ENCODE measurements at regions not wholly inside any gene's neighbourhood (a gene's known extent, or its start where the extent isn't known, plus 50 kb on each side); places are given as distances from the start of the nearest gene placed in this dataset.

DNA sequence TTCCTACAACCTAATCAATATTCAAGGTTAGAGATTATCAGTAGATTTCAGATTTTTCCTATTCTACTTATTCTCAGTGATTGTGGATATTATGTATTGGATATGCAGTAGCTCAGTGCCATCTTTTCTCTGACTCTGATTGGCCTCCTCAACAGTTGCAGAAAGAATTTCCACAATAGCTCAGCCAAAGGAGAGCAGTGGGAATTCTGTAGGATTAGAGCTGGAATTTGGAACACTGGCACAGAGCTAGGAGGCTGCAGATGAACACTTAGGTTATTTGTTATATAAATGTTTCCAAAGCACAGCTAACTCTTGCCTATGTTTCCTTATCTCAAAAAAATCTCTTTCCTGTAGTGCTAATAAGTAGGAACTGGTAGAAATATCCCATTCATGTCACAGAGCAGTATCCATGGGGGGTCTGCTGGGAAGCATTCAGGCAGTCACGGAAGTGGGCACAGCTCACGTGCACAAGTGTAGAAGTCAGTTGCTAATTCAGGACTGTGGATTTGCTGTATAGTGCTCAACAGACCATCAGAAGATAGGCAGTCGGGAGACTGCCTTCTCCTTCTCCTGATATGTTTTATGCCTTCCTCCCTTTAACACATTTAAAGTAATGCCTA is 116.2 kb upstream of the TMEM260 start:
- Histone ChIP-seq H3K9me3 (ENCODE audit: control insufficient read depth, insufficient read depth, low read depth, low read length) (no peaks in the 10 kb centered on the region), H3K9ac (ENCODE audit: low read length) (no peak overlapping the region), H3K27me3 (ENCODE audit: control insufficient read depth, insufficient read depth, low read length) (no peaks in the 10 kb centered on the region), H3K4me1 (ENCODE audit: control insufficient read depth, insufficient read depth, low read length) (no peaks in the 10 kb centered on the region), H3K27ac (ENCODE audit: low read depth, low read length) (no peak overlapping the region), H3K4me3 (ENCODE audit: low read depth, low read length) (no peak overlapping the region), H3K36me3 (ENCODE audit: control insufficient read depth, insufficient read depth, low read length) (no peaks in the 10 kb centered on the region)

DNA sequence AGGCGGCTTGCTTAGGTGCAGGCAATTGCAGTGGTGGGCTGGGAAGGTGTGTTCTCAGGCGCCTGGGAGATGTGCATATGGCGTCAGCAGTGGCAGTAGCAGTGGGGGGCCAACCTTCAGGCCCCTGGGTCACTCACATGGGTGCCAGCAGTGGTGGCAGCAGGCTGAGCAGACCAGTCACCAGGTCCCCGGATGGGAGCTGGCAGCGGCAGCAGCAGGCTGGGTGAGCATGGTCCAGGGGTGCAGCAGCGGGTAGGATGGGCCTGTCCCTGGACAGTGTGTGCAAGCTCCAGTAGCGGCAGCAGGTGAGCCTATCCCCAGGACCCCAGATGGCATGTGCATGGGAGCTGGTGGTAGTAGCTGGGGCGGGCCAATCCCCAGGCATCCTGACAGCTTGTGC is 108.5 kb upstream of the TMEM260 start:
- H3K36me3 ChIP-seq (ENCODE audit: control insufficient read depth, insufficient read depth, low read length) = no peaks in the 10 kb centered on the region
- H3K9ac ChIP-seq (ENCODE audit: low read length) = no peak overlapping the region
- no peaks in the 10 kb centered on the region for H3K4me1 ChIP-seq (ENCODE audit: control insufficient read depth, insufficient read depth, low read length)
- no peaks in the 10 kb centered on the region for H3K9me3 ChIP-seq (ENCODE audit: control insufficient read depth, insufficient read depth, low read depth, low read length)
- no peaks in the 10 kb centered on the region for H3K27me3 ChIP-seq (ENCODE audit: control insufficient read depth, insufficient read depth, low read length)
- no peak overlapping the region for H3K27ac ChIP-seq (ENCODE audit: low read depth, low read length)
- H3K4me3 ChIP-seq (ENCODE audit: low read depth, low read length) = no peak overlapping the region

GRCh38 chr14:56474419-56475022 is 105.1 kb upstream of the TMEM260 start:
- Histone ChIP-seq H3K4me1 (ENCODE audit: control insufficient read depth, insufficient read depth, low read length) (no peaks in the 10 kb centered on the region), H3K4me3 (ENCODE audit: low read depth, low read length) (no peak overlapping the region), H3K9me3 (ENCODE audit: control insufficient read depth, insufficient read depth, low read depth, low read length) (no peaks in the 10 kb centered on the region), H3K9ac (ENCODE audit: low read length) (no peak overlapping the region), H3K27me3 (ENCODE audit: control insufficient read depth, insufficient read depth, low read length) (no peaks in the 10 kb centered on the region), H3K27ac (ENCODE audit: low read depth, low read length) (no peak overlapping the region), H3K36me3 (ENCODE audit: control insufficient read depth, insufficient read depth, low read length) (no peaks in the 10 kb centered on the region)

DNA sequence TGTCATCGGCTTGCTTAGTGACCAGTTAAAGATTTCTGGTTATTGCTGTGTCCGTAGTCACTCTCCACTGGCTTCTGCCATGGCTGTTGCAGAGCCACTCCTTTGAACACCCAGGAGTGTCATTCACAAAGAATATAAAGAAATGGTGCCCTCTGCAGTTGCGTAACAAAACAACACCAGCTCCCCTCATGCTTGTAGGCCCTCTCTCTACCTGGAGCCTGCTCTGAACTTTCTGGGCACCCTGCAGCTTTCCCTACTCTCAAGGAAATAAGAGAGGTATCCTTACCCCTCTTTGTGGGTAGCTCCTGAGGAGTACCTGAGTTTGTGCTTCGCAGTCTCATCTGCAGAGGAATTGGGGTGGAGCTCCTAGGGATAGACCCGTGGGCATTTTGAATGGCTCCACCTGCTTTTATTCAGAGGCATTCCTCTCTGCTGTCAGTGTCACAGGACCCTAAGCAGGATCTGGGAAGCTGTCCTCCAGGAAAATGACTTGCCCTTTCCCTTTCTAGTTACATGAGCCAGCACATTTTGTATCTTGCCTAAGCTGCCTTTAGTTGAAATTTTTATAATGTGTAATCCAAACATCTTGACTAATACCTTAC is 97.2 kb upstream of the TMEM260 start:
- Histone ChIP-seq H3K27ac (ENCODE audit: low read depth, low read length) (no peak overlapping the region), H3K27me3 (ENCODE audit: control insufficient read depth, insufficient read depth, low read length) (no peaks in the 10 kb centered on the region), H3K4me3 (ENCODE audit: low read depth, low read length) (no peak overlapping the region), H3K4me1 (ENCODE audit: control insufficient read depth, insufficient read depth, low read length) (peaks cover 6% of the 10 kb centered on the region; the same call in 1 of the 2 replicates), H3K9ac (ENCODE audit: low read length) (no peak overlapping the region), H3K9me3 (ENCODE audit: control insufficient read depth, insufficient read depth, low read depth, low read length) (no peaks in the 10 kb centered on the region), H3K36me3 (ENCODE audit: control insufficient read depth, insufficient read depth, low read length) (no peaks in the 10 kb centered on the region)

DNA sequence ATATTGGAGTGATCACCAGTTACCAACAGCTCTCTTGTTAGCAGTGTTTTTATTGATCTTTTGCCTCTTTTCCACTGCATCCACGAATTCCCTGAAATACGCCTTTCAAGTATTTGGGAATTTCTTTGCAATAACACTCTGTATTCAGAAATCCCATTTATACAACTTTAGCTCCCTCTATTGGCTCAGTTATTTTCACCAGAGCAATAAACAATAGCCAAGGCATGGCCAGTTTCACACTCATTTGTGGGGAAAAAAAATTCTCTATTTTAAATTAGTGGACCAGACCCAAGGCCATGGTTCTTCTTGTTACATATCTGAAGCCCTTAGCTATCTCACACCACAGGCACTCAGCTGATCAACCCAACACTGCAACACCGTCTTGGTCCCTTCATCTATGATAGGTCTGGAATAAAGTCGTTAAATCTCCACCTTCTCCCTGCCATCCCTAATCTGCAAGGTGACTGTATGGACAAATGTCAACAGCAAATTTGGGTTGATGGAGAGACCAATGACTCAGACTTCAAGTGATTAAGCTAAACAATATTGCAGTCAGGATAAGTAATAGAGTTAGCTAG is 92.4 kb upstream of the TMEM260 start:
- peaks cover 7% of the 10 kb centered on the region; the same call in 1 of the 2 replicates for H3K4me1 ChIP-seq (ENCODE audit: control insufficient read depth, insufficient read depth, low read length)
- no peaks in the 10 kb centered on the region for H3K9me3 ChIP-seq (ENCODE audit: control insufficient read depth, insufficient read depth, low read depth, low read length)
- H3K9ac ChIP-seq (ENCODE audit: low read length) = no peak overlapping the region
- H3K4me3 ChIP-seq (ENCODE audit: low read depth, low read length) = no peak overlapping the region
- no peaks in the 10 kb centered on the region for H3K27me3 ChIP-seq (ENCODE audit: control insufficient read depth, insufficient read depth, low read length)
- no peaks in the 10 kb centered on the region for H3K36me3 ChIP-seq (ENCODE audit: control insufficient read depth, insufficient read depth, low read length)
- no peak overlapping the region for H3K27ac ChIP-seq (ENCODE audit: low read depth, low read length)

GRCh38 chr14:56487761-56488160 is 91.8 kb upstream of the TMEM260 start:
- no peak overlapping the region for H3K4me3 ChIP-seq (ENCODE audit: low read depth, low read length)
- H3K27me3 ChIP-seq (ENCODE audit: control insufficient read depth, insufficient read depth, low read length) = no peaks in the 10 kb centered on the region
- H3K4me1 ChIP-seq (ENCODE audit: control insufficient read depth, insufficient read depth, low read length) = peaks cover 4% of the 10 kb centered on the region; the same call in 1 of the 2 replicates
- H3K36me3 ChIP-seq (ENCODE audit: control insufficient read depth, insufficient read depth, low read length) = no peaks in the 10 kb centered on the region
- no peaks in the 10 kb centered on the region for H3K9me3 ChIP-seq (ENCODE audit: control insufficient read depth, insufficient read depth, low read depth, low read length)
- no peak overlapping the region for H3K27ac ChIP-seq (ENCODE audit: low read depth, low read length)
- no peak overlapping the region for H3K9ac ChIP-seq (ENCODE audit: low read length)

- H3K27ac ChIP-seq (ENCODE audit: low read depth, low read length) = no peak overlapping the region
- H3K27me3 ChIP-seq (ENCODE audit: control insufficient read depth, insufficient read depth, low read length) = no peaks in the 10 kb centered on the region
- peaks cover 4% of the 10 kb centered on the region; the same call in 1 of the 2 replicates for H3K4me1 ChIP-seq (ENCODE audit: control insufficient read depth, insufficient read depth, low read length)
- no peak overlapping the region for H3K4me3 ChIP-seq (ENCODE audit: low read depth, low read length)
- no peak overlapping the region for H3K9ac ChIP-seq (ENCODE audit: low read length)
- no peaks in the 10 kb centered on the region for H3K9me3 ChIP-seq (ENCODE audit: control insufficient read depth, insufficient read depth, low read depth, low read length)
- no peaks in the 10 kb centered on the region for H3K36me3 ChIP-seq (ENCODE audit: control insufficient read depth, insufficient read depth, low read length)
These were observed 91.3 kb upstream of the TMEM260 start for GRCh38 chr14:56488306-56488705.

DNA sequence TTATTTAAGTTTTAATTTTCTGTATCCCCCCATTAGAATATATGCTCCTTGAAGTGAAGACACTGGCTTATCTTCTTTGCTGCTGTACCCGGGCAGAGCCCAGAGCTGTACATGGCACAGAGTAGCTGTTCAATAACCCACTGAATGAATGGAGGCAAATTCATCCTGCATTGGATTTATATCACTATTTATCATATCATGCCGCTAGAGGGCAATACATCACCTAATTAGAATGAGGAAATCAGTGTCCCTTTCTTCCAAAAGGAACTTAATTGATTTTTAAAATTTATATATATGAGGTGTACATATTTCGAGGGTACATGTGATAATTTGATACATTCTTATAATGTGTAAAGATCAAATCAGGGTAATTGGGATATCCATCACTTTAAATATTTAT is 89.2 kb upstream of the TMEM260 start:
- Histone ChIP-seq H3K4me3 (ENCODE audit: low read depth, low read length) (no peak overlapping the region), H3K27me3 (ENCODE audit: control insufficient read depth, insufficient read depth, low read length) (no peaks in the 10 kb centered on the region), H3K27ac (ENCODE audit: low read depth, low read length) (no peak overlapping the region), H3K9me3 (ENCODE audit: control insufficient read depth, insufficient read depth, low read depth, low read length) (no peaks in the 10 kb centered on the region), H3K9ac (ENCODE audit: low read length) (no peak overlapping the region), H3K4me1 (ENCODE audit: control insufficient read depth, insufficient read depth, low read length) (peaks cover 4% of the 10 kb centered on the region; the same call in 1 of the 2 replicates), H3K36me3 (ENCODE audit: control insufficient read depth, insufficient read depth, low read length) (no peaks in the 10 kb centered on the region)

- Histone ChIP-seq H3K27me3 (ENCODE audit: control insufficient read depth, insufficient read depth, low read length) (no peaks in the 10 kb centered on the region), H3K4me1 (ENCODE audit: control insufficient read depth, insufficient read depth, low read length) (peaks cover 4% of the 10 kb centered on the region; the same call in 1 of the 2 replicates), H3K9me3 (ENCODE audit: control insufficient read depth, insufficient read depth, low read depth, low read length) (no peaks in the 10 kb centered on the region), H3K27ac (ENCODE audit: low read depth, low read length) (no peak overlapping the region), H3K4me3 (ENCODE audit: low read depth, low read length) (no peak overlapping the region), H3K9ac (ENCODE audit: low read length) (no peak overlapping the region), H3K36me3 (ENCODE audit: control insufficient read depth, insufficient read depth, low read length) (no peaks in the 10 kb centered on the region)
These were observed 88.0 kb upstream of the TMEM260 start for GRCh38 chr14:56491299-56492285.

DNA sequence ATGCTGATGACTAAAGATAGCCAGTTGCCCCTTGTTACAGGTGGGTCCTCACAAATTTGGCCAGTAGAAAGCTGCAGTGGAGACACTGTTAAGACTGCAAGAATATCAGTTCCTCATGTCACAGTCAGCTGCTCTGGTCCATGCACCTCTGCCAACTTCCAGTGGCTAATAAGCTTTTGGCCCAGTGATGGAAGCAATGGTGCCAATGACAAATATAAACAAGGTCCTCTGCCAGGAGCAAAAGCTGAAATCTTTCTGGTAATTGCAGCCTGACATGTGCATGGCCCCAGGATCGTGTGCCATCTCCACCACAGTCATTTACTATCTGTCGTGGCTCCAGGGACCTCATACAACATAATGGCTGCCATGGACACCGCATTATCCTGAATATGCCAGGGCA is 85.4 kb upstream of the TMEM260 start:
- Histone ChIP-seq H3K36me3 (ENCODE audit: control insufficient read depth, insufficient read depth, low read length) (no peaks in the 10 kb centered on the region), H3K4me1 (ENCODE audit: control insufficient read depth, insufficient read depth, low read length) (peaks cover 6% of the 10 kb centered on the region; the same call in 1 of the 2 replicates), H3K9me3 (ENCODE audit: control insufficient read depth, insufficient read depth, low read depth, low read length) (no peaks in the 10 kb centered on the region), H3K27ac (ENCODE audit: low read depth, low read length) (no peak overlapping the region), H3K27me3 (ENCODE audit: control insufficient read depth, insufficient read depth, low read length) (no peaks in the 10 kb centered on the region), H3K4me3 (ENCODE audit: low read depth, low read length) (no peak overlapping the region), H3K9ac (ENCODE audit: low read length) (no peak overlapping the region)
